NCI-H460 (cell line): ENCODE measurements at regions not wholly inside any gene's neighbourhood (a gene's known extent, or its start where the extent isn't known, plus 50 kb on each side); places are given as distances from the start of the nearest gene placed in this dataset.

ENCODE experiments used
- DNase-seq: peaks from one replicate; pipeline ENCODE4 v3.0.0-alpha.2; 2016; ENCODE audit warnings: low read depth; ENCODE audit errors: extremely low read depth

GRCh38 chr12:115763376-115763775, 514.1 kb downstream of the MED13L start:
- DNase-seq = no peak

GRCh38 chr12:115762936-115763335, 514.6 kb downstream of the MED13L start:
- DNase-seq = no peak

DNA sequence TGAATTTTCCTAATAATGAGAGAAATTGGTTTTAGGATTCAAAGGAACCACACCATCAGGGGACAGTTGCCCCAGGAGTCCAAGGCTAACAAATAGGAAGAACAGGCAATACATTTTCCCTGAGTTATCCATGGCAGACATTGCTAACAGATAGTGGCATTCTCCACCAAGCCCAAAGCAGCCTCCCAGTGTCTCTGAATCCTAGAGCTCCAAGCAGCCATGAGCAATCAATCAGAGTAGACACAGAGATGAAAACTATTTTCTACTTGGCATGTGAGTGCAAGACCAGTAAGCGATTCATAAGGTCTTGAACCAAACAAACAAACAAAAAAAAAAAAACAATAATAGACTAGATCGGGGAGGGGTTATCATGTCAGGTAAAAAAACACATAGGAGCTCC, 515.7 kb downstream of the MED13L start:
- no peak for DNase-seq

GRCh38 chr12:115760231-115760630, 517.3 kb downstream of the MED13L start:
- DNase-seq = no peak

- no peak for DNase-seq
Observed at GRCh38 chr12:115758877-115759620, 518.4 kb downstream of the MED13L start.

GRCh38 chr12:115758183-115758582, 519.3 kb downstream of the MED13L start:
- no peak for DNase-seq

DNA sequence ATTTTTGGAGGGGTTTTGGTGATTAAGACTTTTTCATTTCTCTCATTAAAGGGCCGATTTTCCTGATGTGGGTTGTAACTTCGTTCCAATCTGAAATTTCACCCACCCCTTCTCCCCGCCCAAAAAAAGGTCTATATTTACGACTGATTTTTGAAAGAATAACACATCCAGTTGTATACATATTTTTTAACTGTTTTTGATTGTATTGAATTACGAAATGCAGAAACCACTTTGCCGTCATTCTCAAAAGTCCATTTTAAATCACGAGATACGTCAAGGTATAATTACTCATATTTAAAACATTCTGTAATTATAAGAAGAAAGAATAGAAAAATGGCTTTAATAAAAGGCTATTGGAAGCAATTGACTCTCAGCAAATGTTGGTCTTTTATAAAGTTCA, 520.7 kb downstream of the MED13L start:
- no peak for DNase-seq

DNA sequence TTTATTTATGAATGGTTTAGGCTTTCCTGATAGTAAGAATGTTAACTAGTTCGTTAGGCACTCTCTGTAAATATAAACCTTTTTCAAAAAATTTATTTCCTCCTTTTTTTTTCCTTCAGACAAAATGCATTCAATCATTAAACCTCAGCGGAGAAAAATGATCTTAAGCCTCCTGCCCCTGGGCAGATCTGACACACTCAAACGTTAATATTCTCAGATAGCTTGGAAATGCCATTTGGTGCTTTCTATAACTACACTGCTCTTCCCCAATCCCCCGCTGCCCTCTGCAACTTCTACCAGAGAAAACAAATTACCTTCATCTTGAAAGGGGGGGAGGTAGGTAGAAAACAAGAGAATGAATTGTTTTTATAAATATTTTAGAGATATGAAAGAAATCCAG, 521.2 kb downstream of the MED13L start:
- no peak for DNase-seq

- no peak for DNase-seq
Observed at GRCh38 chr12:115755725-115756085, 521.8 kb downstream of the MED13L start.

GRCh38 chr12:115755061-115755724, 522.3 kb downstream of the MED13L start:
- no peak for DNase-seq

DNA sequence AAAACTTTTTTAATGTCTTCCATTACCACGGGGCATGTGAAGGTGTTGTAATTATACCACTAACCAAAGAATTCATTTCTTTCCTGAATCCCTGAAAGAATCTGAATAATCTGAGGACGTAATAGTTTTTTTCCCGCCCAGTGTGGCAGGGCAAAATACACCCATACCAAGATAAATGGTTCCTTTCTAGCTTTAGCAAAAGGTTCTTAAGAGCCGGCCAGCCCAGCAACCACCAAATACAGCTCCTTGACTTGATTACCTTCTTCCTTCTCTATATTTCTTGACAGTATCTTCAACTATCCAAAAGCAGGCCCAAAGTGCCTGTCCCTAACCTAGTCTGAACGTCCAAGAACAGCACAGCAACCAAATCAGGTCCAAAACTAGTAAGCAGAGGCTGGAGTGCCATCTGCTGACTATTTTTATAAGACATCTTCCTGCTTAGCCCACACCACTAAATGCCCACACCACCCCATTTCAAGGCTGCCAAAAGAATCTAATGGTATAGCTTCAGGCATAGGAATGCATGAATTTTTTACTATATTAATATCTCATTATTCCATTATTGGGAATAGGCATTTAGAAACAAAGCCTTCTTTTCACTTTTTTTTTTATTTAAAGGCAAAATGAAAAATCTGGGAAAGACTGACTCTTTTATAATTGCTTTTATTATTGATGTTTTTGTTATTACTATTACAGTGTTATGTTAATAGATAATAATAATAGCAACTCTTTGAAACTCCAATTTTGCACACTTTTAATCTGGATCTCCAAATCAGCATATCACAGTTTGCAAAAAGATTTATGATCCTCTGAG, 524.4 kb downstream of the MED13L start:
- peak; percentile 63 for DNase-seq

DNA sequence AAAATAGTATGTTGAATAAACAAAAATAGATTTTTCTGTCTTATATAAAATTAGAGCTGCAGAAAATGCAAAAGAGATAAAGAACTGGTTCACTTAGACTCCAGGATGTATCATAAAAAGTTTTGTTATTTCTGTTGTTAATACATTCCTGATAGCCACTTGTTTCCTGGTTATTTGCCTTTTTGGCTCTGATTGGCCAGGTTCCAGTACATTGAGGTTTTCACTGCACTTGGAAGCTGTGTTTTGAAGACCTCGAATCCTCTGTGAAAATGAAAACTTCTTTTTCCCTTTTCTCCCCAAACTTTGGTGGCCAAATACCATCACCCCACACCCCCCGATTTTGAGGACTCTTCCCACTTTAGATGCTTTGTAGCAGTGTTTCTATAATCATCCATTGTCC, 525.3 kb downstream of the MED13L start:
- DNase-seq = no peak

GRCh38 chr12:115750340-115750739, 527.2 kb downstream of the MED13L start:
- DNase-seq = no peak

- DNase-seq = no peak
Observed at GRCh38 chr12:115749071-115749841, 528.2 kb downstream of the MED13L start.

DNA sequence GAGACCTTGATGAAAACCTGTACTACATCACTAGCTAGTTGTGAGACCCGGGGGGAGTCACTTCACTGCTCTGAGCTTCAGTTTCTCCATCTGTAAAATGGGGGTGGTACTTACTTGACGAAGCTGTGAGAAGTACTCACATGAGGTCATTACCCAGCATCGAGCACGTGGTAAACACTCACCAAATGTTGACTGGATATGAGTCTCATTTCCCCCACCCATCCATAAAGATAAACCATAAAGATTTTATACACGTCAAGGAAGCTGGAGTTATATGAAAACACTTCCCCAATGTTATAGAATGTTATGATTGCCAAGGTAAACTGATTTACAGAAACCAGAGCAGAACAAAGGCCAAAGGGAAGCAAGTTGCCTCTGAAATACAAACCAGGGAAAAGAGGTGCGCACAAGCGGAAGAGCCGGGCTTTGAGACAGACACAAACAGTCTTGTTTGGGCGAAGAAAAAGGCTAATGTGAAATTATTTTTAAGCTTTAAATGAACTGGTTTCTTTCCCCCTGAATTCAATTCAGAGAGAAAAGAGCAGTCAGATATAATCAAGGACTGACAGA, 536.8 kb downstream of the MED13L start:
- DNase-seq = no peak

GRCh38 chr12:115737895-115738294, 539.6 kb downstream of the MED13L start:
- DNase-seq = no peak

- DNase-seq = no peak
Observed at GRCh38 chr12:115736360-115736759, 541.1 kb downstream of the MED13L start.

GRCh38 chr12:115730975-115731541, 546.4 kb downstream of the MED13L start:
- no peak for DNase-seq

- no peak for DNase-seq
Observed at GRCh38 chr12:115726691-115727090, 550.8 kb downstream of the MED13L start.

DNA sequence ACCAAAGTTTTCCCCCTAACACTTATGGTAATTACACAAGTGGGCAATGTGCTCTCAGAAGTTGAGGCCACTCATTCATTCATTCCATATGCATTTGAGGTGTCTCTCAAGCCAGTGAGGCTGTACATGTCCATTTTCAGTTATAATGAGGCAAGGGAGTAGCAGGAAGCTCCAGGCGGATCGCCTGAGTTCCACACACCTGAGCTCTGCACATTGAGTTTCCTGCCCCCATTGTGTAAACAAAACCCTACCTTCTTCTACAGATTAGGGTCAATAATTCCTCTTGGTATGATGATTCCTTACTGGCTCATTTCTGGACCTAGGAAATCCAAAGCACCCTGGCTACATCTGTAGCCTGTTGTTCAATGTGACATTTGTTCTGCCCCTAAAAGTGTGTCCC, 555.3 kb downstream of the MED13L start:
- DNase-seq = no peak
